ENCODE measurements at regions not wholly inside any gene's neighbourhood (a gene's known extent, or its start where the extent isn't known, plus 50 kb on each side); places are given as distances from the start of the nearest gene placed in this dataset.

- FAIRE-seq (no peak), DNase-seq (ENCODE audit: low read depth) (no peak)
- H3K27me3 ChIP-seq (ENCODE audit: control insufficient read depth, insufficient read depth, low read length), result no peaks in the 10 kb centered on the region
- H3K4me3 ChIP-seq (ENCODE audit: low read depth, low read length), result no peak overlapping the region
- H3K36me3 ChIP-seq (ENCODE audit: control insufficient read depth, insufficient read depth, low read length), result no peaks in the 10 kb centered on the region
- TF ChIP-seq, protein P1, sequence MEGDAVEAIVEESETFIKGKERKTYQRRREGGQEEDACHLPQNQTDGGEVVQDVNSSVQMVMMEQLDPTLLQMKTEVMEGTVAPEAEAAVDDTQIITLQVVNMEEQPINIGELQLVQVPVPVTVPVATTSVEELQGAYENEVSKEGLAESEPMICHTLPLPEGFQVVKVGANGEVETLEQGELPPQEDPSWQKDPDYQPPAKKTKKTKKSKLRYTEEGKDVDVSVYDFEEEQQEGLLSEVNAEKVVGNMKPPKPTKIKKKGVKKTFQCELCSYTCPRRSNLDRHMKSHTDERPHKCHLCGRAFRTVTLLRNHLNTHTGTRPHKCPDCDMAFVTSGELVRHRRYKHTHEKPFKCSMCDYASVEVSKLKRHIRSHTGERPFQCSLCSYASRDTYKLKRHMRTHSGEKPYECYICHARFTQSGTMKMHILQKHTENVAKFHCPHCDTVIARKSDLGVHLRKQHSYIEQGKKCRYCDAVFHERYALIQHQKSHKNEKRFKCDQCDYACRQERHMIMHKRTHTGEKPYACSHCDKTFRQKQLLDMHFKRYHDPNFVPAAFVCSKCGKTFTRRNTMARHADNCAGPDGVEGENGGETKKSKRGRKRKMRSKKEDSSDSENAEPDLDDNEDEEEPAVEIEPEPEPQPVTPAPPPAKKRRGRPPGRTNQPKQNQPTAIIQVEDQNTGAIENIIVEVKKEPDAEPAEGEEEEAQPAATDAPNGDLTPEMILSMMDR (IDR thresholded peaks at IDR 0.05; ENCODE audit: insufficient read depth, low read length, severe bottlenecking), result no peak
These were observed 94.6 kb upstream of the SMC2 start for GRCh38 chr9:103999375-104000062.

DNA sequence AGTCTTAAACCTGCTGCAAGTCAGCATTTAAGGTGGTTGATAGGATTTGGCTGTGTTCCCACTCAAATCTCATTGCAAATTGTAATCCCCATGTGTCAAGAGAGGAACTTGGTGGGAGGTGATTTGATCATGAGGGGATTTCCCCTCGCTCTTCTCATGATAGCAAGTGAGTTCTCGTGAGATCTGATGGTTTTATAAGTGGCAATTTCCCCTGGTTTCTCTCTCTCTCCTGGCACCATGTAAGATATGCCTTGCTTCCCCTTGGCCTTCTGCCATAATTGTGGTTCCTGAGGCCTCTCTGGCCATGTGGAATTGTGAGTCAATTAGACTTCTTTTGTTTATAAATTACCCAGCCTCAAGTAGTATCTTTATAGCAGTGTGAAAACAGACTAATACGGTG, 84.3 kb upstream of the SMC2 start:
- FAIRE-seq (no peak), DNase-seq (ENCODE audit: low read depth) (peak; percentile 16)
- TF ChIP-seq, protein P1 (IDR thresholded peaks at IDR 0.05; ENCODE audit: insufficient read depth, low read length, severe bottlenecking), result no peak
- Histone ChIP-seq H3K27me3 (ENCODE audit: control insufficient read depth, insufficient read depth, low read length) (no peaks in the 10 kb centered on the region), H3K36me3 (ENCODE audit: control insufficient read depth, insufficient read depth, low read length) (no peaks in the 10 kb centered on the region), H3K4me3 (ENCODE audit: low read depth, low read length) (no peak overlapping the region)

DNA sequence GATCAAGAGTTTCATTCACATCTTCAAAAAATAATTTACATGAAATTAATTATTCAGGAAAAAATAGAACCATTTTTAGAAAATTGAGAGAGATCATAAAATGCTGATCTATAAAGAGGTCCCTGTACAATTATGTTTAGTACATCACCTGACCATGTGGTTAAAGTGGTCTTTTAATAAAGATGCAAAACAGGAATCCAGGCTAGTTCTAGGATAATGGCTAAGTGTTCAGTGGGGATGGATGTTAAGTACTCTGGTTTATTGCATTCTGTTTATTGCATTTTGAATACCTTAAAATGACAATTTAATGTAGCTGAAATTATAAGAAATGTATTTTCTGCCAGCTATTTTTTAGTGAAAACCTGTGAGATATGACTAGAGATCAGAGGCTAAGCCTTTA, 72.0 kb upstream of the SMC2 start:
- Histone ChIP-seq H3K27me3 (ENCODE audit: control insufficient read depth, insufficient read depth, low read length) (no peaks in the 10 kb centered on the region), H3K36me3 (ENCODE audit: control insufficient read depth, insufficient read depth, low read length) (no peaks in the 10 kb centered on the region), H3K4me3 (ENCODE audit: low read depth, low read length) (no peak overlapping the region)
- TF ChIP-seq, protein P1 (IDR thresholded peaks at IDR 0.05; ENCODE audit: insufficient read depth, low read length, severe bottlenecking), result no peak
- FAIRE-seq (no peak), DNase-seq (ENCODE audit: low read depth) (no peak)

- DNase-seq (ENCODE audit: low read depth), result peak; percentile 72
- TF ChIP-seq, protein P1 (IDR thresholded peaks at IDR 0.05; ENCODE audit: insufficient read depth, low read length, severe bottlenecking), result no peak
These were observed 69.0 kb upstream of the SMC2 start for GRCh38 chr9:104025104-104025503.

GRCh38 chr9:104025945-104026344, 68.2 kb upstream of the SMC2 start:
- FAIRE-seq, result no peak

More at GRCh38 chr9:104025104-104025503, 69.0 kb upstream of the SMC2 start:
- no peaks in the 10 kb centered on the region for H3K27me3 ChIP-seq (ENCODE audit: control insufficient read depth, insufficient read depth, low read length)
- no peak overlapping the region for H3K4me3 ChIP-seq (ENCODE audit: low read depth, low read length)
- H3K36me3 ChIP-seq (ENCODE audit: control insufficient read depth, insufficient read depth, low read length), result no peaks in the 10 kb centered on the region
- FAIRE-seq, result no peak

More at GRCh38 chr9:104025945-104026344, 68.2 kb upstream of the SMC2 start:
- no peaks in the 10 kb centered on the region for H3K27me3 ChIP-seq (ENCODE audit: control insufficient read depth, insufficient read depth, low read length)
- DNase-seq (ENCODE audit: low read depth), result no peak
- TF ChIP-seq, protein P1 (IDR thresholded peaks at IDR 0.05; ENCODE audit: insufficient read depth, low read length, severe bottlenecking), result no peak
- no peak overlapping the region for H3K4me3 ChIP-seq (ENCODE audit: low read depth, low read length)
- no peaks in the 10 kb centered on the region for H3K36me3 ChIP-seq (ENCODE audit: control insufficient read depth, insufficient read depth, low read length)

Data from bronchial epithelial cell (primary cell).